ENCODE measurements at regions not wholly inside any gene's neighbourhood (a gene's known extent, or its start where the extent isn't known, plus 50 kb on each side); places are given as distances from the start of the nearest gene placed in this dataset.

- intact Hi-C loops (cut with DNase I), result no loop called here
- no peak for ATAC-seq
- no peak for DNase-seq
Measured at GRCh38 chr7:53904355-53904754, 637.8 kb upstream of the VSTM2A start.

- no peak for DNase-seq
- no peak for ATAC-seq
- intact Hi-C loops (cut with DNase I), result no loop called here
Measured at GRCh38 chr7:53917637-53918036, 624.5 kb upstream of the VSTM2A start.

- intact Hi-C loops (cut with DNase I), result no loop called here
- DNase-seq, result no peak
- ATAC-seq, result no peak
Measured at GRCh38 chr7:53920011-53920410, 622.2 kb upstream of the VSTM2A start.

- ATAC-seq (no peak), DNase-seq (no peak)
- intact Hi-C loops (cut with DNase I), result no loop called here
Measured at GRCh38 chr7:53940483-53940882, 601.7 kb upstream of the VSTM2A start.

GRCh38 chr7:53947732-53948131 is 594.4 kb upstream of the VSTM2A start:
- DNase-seq, result no peak
- intact Hi-C loops (cut with DNase I), result no loop called here
- ATAC-seq, result no peak

GRCh38 chr7:53965716-53966115 is 576.5 kb upstream of the VSTM2A start:
- intact Hi-C loops (cut with DNase I), result no loop called here
- ATAC-seq (no peak), DNase-seq (no peak)

- DNase-seq (no peak), ATAC-seq (no peak)
- intact Hi-C loops (cut with DNase I), result no loop called here
Measured at GRCh38 chr7:53983480-53983879, 558.7 kb upstream of the VSTM2A start.

- ATAC-seq, result no peak
- no peak for DNase-seq
- intact Hi-C loops (cut with DNase I), result no loop called here
Measured at GRCh38 chr7:53984776-53985175, 557.4 kb upstream of the VSTM2A start.

- intact Hi-C loops (cut with DNase I), result no loop called here
- ATAC-seq (no peak), DNase-seq (no peak)
Measured at GRCh38 chr7:53988376-53988775, 553.8 kb upstream of the VSTM2A start.

- no peak for ATAC-seq
- DNase-seq, result no peak
- intact Hi-C loops (cut with DNase I), result no loop called here
Measured at GRCh38 chr7:53993224-53993623, 549.0 kb upstream of the VSTM2A start.

- ATAC-seq, result no peak
- intact Hi-C loops (cut with DNase I), result no loop called here
- DNase-seq, result no peak
Measured at GRCh38 chr7:53996876-53997275, 545.3 kb upstream of the VSTM2A start.

- ATAC-seq (no peak), DNase-seq (no peak)
- intact Hi-C loops (cut with DNase I), result no loop called here
Measured at GRCh38 chr7:54014765-54015164, 527.4 kb upstream of the VSTM2A start.

GRCh38 chr7:54015251-54015650 is 526.9 kb upstream of the VSTM2A start:
- intact Hi-C loops (cut with DNase I), result no loop called here
- ATAC-seq, result no peak

GRCh38 chr7:54037873-54038272 is 504.3 kb upstream of the VSTM2A start:
- DNase-seq (no peak), ATAC-seq (no peak)
- intact Hi-C loops (cut with DNase I), result no loop called here

More at GRCh38 chr7:54015251-54015650, 526.9 kb upstream of the VSTM2A start:
- DNase-seq, result no peak

GRCh38 chr7:54060643-54061042 is 481.5 kb upstream of the VSTM2A start:
- DNase-seq (no peak), ATAC-seq (no peak)
- intact Hi-C loops (cut with DNase I), result no loop called here

GRCh38 chr7:54066643-54067042 is 475.5 kb upstream of the VSTM2A start:
- ATAC-seq (no peak), DNase-seq (no peak)
- intact Hi-C loops (cut with DNase I), result no loop called here

GRCh38 chr7:54069843-54070242 is 472.3 kb upstream of the VSTM2A start:
- ATAC-seq (no peak), DNase-seq (no peak)
- intact Hi-C loops (cut with DNase I), result no loop called here

- DNase-seq (no peak), ATAC-seq (no peak)
- intact Hi-C loops (cut with DNase I), result no loop called here
Measured at GRCh38 chr7:54072710-54073109, 469.5 kb upstream of the VSTM2A start.

GRCh38 chr7:54076616-54077015 is 465.6 kb upstream of the VSTM2A start:
- ATAC-seq, result no peak
- DNase-seq, result no peak
- intact Hi-C loops (cut with DNase I), result no loop called here

GRCh38 chr7:54080525-54080924 is 461.6 kb upstream of the VSTM2A start:
- ATAC-seq (no peak), DNase-seq (no peak)
- intact Hi-C loops (cut with DNase I), result no loop called here

- intact Hi-C loops (cut with DNase I), result no loop called here
- ATAC-seq (no peak), DNase-seq (no peak)
Measured at GRCh38 chr7:54080971-54081370, 461.2 kb upstream of the VSTM2A start.

- no peak for ATAC-seq
- intact Hi-C loops (cut with DNase I), result no loop called here
- no peak for DNase-seq
Measured at GRCh38 chr7:54084340-54084739, 457.8 kb upstream of the VSTM2A start.

Measured in left cardiac atrium (tissue), 4 donors.